CD4-positive, alpha-beta T cell treated with Interleukin-21 for 1 hour (primary cell): ENCODE measurements at regions not wholly inside any gene's neighbourhood (a gene's known extent, or its start where the extent isn't known, plus 50 kb on each side); places are given as distances from the start of the nearest gene placed in this dataset.

Experiments
- DNase-seq: peaks from one replicate; pipeline ENCODE4 v3.0.0-alpha.2; 2020

- no peak for DNase-seq
These were observed 270.6 kb downstream of the PBX3 start for GRCh38 chr9:126017758-126018157.

DNA sequence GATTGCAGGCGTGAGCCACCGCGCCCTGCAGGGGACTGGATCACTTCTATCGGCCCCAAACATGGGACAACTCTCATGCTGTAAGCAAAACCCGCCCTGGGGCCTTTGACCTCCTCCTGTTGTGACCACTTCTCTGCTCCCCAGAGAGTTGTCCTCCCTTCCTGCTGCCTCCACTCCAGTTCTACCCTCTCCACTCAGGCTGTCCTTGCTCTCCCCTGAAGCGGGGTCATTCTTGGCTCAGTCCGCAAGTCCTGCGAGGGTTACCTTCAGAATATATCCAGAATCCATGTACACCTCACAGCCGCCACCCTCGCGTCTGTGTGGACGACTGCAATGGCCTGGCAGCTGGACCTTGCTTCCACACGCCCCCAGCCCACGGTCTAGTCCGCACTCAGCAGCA lies 273.7 kb downstream of the PBX3 start:
- no peak for DNase-seq

DNA sequence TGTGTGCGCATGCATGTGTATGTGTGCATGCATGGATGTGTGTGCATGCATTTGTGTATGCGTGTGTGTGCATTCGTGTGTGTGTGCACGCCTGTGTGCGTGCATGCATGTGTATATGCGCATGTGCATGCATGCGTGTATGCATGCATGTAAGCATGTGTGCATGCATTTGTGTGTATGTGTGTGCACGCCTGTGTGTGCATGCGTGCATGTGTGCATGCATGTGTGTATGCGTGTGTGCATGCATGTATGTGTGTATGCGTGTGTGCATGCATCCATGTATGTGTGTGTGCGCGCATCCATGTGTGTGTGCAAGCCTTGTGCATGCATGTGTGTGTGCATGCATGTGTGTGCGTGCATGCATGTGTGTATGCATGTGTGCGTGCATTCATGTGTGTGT lies 276.8 kb downstream of the PBX3 start:
- no peak for DNase-seq

GRCh38 chr9:126024581-126025230 lies 277.5 kb downstream of the PBX3 start:
- no peak for DNase-seq

DNA sequence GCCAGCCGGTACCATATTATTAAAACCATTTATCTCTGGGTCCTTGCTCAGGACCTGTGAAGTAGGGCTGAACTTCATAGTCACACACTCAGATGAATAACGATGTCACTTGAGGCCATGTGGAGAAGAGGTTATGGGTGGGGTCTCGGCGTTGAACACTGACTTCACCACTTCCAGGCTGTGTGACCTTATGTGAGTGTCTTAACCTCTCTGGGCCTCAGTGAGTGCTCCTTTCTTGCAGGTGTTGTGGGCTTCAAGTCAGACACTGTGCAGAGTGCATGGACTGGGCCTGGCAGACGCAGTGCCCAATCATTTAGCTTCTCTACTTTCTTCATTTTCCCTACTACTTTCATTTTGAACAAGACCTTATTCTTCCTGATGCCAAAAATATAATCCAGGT lies 278.8 kb downstream of the PBX3 start:
- DNase-seq = no peak

GRCh38 chr9:126027566-126027965 lies 280.4 kb downstream of the PBX3 start:
- no peak for DNase-seq

DNA sequence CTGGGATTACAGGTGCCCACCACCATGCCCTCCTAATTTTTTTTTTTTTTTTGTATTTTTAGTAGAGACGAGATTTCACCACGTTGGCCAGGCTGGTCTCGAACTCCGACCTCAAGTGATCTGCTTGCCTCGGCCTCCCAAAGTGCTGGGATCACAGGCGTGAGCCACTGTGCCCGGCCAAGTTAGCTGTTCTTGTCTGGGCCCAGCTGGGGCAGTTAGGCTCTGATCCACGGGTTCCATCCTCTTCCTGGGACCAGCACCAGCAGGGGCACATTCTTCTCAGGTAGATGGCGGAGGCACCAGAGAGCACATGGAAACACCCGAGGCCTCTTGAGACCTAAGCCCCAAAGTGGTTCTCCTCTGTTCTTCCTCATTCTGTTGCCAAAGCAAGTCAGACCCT lies 281.6 kb downstream of the PBX3 start:
- DNase-seq = no peak

- no peak for DNase-seq
These were observed 283.5 kb downstream of the PBX3 start for GRCh38 chr9:126030716-126031115.

- DNase-seq = no peak
These were observed 283.9 kb downstream of the PBX3 start for GRCh38 chr9:126031116-126031515.

DNA sequence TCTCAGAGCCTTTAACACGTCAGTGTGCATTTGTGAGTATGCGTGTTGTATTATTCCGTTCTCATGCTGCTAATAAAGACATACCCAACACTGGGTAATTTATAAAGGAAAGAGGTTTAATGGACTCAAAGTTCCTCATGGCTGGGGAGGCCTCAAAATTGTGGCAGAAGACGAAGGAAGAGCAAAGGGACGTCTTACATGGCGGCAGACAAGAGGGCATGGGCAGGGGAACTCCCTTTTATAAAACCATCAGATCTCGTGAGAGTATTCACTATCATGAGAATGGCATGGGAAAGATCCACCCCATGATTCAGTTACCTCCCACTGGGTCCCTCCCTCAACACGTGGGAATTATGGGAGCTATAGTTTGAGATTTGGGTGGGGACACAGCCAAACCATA lies 285.0 kb downstream of the PBX3 start:
- no peak for DNase-seq

GRCh38 chr9:126033318-126033717 lies 286.1 kb downstream of the PBX3 start:
- no peak for DNase-seq

GRCh38 chr9:126033956-126034355 lies 286.8 kb downstream of the PBX3 start:
- DNase-seq = no peak

GRCh38 chr9:126036881-126037291 lies 289.7 kb downstream of the PBX3 start:
- no peak for DNase-seq

DNA sequence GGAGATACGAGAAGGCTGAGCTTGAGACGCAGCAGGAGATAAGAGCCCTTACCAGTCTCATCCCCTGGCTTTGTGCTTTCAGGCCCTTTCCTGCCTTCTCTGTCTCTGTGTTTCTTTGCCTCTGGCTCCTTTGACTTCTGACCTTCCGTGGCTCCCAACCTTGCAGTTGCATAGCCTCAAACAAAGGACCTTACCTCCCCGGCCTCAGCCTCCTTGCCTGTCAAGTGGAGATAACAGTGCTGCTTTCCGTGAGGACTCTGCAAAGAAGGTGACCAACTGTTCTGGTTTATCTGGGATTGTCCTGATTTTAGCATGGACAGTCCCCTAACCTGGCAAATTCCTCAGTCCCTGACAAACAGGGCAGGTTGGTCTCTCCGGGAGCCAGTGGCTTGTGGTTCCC lies 287.8 kb upstream of the MVB12B start:
- DNase-seq = no peak

DNA sequence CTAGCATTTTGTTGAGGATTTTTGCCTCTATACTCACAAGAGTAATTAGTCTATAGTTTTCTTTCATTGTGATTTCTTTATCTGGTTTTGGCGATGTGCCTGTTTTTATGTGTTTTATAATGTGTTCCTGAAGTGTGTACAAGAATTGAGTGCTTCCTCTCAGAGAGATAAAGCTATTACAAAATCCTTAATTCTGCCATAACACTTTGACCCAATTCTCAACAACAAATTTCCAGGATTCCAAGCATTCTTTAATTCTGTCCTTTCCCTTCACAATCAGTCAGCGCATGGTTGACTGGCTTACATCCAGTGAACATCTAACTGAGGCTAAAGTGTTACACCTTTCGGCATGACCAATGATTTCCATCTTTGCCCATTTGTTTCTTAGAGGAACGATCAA lies 282.9 kb upstream of the MVB12B start:
- DNase-seq = no peak

GRCh38 chr9:126049088-126049487 lies 277.5 kb upstream of the MVB12B start:
- no peak for DNase-seq

DNA sequence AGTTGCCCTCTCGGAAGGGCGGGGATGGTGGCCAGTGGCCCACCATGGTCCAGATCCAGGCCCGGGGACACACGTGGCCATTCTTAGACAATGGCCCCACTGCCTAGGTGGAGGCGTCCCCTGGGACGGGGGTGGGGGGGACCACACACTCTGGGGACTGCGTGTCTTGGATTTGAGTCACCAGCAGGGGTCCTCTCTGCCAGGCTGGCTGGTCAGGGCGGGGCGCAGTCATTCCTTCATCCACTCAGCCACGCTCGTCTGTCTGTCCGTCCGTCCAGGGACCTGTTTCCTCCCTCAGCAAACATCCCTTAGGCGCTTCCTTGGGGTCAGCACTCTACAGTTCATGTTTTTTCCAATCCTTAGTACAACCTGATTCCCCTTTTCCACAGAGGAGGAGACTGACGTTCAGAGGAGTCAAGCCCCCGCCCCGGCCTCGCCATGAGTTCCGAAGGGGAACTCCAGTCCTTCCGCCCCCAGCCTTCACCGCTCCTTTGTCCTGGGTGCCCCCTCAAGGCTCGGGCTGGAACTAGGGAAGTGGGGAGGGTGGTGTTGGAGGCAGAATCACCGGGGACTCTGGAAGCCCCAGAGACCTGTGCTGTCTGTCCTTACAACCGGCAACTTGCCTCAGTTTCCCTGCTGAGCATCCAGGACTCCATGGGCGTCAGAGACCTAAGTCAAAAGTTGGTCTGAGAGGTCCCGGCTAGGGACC lies 276.6 kb upstream of the MVB12B start:
- no peak for DNase-seq

DNA sequence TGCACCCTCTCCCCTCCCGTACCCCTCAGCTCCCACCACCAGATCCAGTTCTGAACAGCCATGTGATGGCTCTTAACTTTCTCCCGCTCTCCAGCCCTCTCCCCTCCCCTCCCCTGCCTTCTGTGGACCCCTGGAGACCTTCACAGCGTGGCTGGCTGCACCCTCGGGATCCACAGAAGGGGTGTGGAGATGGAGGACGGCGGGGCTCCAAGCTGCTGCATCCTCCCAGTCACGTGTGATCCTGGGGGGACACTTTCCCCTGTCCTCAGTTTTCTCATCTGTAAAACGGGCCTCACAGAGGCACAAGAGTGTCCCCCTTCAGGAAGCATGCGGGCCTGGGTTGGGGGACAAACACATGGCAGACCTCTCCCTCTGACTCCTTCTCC lies 276.0 kb upstream of the MVB12B start:
- no peak for DNase-seq

DNA sequence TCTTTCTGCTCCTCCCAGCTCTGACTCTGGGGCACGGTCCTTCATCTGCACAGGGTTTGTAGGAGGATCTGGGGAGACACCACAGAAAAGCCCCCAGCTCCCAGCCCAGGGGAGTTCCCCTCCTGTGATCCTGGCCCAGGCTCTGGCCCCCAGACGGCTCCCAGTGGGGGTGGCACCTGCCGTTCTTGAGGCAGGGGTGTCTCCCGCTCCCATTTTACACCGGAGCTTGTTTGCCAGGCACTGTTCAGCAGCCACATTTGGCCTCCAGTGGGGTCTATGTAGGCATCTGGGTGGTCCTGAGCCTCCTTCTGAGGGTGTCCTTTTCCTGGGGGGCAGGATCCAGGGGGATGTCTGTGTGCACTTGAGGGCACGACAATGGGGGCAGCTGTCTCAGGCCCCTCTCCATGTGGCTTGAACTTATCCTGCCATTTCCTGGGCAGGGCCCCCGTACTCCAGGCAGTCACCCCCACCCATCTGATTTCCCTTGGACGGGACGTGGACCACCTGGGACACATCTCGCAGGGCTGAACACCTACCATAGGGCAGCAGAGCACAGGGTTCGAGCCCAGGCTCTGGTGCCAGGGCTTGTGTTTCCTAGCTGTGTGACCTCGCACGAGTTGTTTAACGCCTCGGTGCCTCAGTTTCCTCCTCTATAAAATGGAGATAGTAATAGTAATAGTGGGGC lies 275.0 kb upstream of the MVB12B start:
- DNase-seq = no peak

GRCh38 chr9:126052791-126053190 lies 273.8 kb upstream of the MVB12B start:
- DNase-seq = no peak

GRCh38 chr9:126053913-126054312 lies 272.7 kb upstream of the MVB12B start:
- no peak for DNase-seq

- no peak for DNase-seq
These were observed 271.1 kb upstream of the MVB12B start for GRCh38 chr9:126055381-126055985.

- DNase-seq = no peak
These were observed 270.2 kb upstream of the MVB12B start for GRCh38 chr9:126056312-126057021.
